ENCODE measurements at regions not wholly inside any gene's neighbourhood (a gene's known extent, or its start where the extent isn't known, plus 50 kb on each side); places are given as distances from the start of the nearest gene placed in this dataset.

DNA sequence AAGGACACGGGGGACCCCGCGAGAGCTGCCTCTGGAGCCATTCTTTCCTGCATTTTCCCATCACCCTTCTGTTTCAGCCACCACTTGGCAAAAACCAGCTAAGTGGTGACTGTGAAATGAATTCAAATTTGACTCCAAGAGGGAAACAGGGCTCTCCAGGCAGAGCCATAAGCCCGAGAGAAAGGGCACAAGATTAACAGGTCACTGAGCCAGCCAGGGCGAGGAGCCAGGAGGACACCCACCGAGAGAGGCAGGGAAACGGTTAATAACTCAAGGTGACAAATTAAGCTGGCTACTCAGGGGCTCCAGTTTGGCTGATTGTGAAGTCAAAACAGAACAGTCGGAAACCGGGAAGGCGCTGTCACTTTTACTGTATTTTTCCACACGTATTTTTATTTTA is 67.8 kb upstream of the SOX9 start:
- H3K4me3 ChIP-seq = no peak overlapping the region
- H3K27me3 ChIP-seq (ENCODE audit: low read depth) = peaks cover 9% of the 10 kb centered on the region
- no peaks in the 10 kb centered on the region for H3K4me1 ChIP-seq
- no peaks in the 10 kb centered on the region for H3K9me3 ChIP-seq
- H3K36me3 ChIP-seq = no peaks in the 10 kb centered on the region
- intact Hi-C loops (cut with DNase I) = no loop called here
- DNase-seq = no peak
- H3K27ac ChIP-seq = no peak overlapping the region
- TF ChIP-seq, protein P1, sequence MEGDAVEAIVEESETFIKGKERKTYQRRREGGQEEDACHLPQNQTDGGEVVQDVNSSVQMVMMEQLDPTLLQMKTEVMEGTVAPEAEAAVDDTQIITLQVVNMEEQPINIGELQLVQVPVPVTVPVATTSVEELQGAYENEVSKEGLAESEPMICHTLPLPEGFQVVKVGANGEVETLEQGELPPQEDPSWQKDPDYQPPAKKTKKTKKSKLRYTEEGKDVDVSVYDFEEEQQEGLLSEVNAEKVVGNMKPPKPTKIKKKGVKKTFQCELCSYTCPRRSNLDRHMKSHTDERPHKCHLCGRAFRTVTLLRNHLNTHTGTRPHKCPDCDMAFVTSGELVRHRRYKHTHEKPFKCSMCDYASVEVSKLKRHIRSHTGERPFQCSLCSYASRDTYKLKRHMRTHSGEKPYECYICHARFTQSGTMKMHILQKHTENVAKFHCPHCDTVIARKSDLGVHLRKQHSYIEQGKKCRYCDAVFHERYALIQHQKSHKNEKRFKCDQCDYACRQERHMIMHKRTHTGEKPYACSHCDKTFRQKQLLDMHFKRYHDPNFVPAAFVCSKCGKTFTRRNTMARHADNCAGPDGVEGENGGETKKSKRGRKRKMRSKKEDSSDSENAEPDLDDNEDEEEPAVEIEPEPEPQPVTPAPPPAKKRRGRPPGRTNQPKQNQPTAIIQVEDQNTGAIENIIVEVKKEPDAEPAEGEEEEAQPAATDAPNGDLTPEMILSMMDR (IDR thresholded peaks at IDR 0.05) = no peak
- no peak for ATAC-seq

DNA sequence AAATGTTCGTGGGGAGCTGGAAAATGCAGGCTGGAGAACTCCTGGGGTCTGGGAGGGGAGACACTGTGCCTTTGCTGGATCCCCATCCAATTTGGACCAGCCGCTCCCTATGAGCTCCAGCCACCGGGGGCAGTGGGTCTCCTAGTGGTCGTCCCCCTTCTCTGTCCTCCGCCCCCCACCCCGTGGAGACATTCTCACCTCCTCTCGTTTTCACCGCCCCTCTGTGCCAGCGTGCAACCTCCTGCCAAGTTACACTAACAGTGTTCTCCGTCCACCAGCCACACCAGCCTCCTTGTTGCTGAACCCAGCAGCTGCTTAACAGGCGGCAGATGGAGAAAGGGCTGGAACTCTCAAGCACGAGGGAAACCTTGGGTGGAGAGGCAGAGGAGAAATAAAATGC is 67.4 kb upstream of the SOX9 start:
- intact Hi-C loops (cut with DNase I) = no loop called here
- H3K27me3 ChIP-seq (ENCODE audit: low read depth) = peaks cover 9% of the 10 kb centered on the region
- no peak overlapping the region for H3K27ac ChIP-seq
- DNase-seq = no peak
- no peak overlapping the region for H3K4me3 ChIP-seq
- no peaks in the 10 kb centered on the region for H3K4me1 ChIP-seq
- no peaks in the 10 kb centered on the region for H3K36me3 ChIP-seq
- TF ChIP-seq, protein P1 (IDR thresholded peaks at IDR 0.05) = no peak
- no peak for ATAC-seq
- H3K9me3 ChIP-seq = no peaks in the 10 kb centered on the region

DNA sequence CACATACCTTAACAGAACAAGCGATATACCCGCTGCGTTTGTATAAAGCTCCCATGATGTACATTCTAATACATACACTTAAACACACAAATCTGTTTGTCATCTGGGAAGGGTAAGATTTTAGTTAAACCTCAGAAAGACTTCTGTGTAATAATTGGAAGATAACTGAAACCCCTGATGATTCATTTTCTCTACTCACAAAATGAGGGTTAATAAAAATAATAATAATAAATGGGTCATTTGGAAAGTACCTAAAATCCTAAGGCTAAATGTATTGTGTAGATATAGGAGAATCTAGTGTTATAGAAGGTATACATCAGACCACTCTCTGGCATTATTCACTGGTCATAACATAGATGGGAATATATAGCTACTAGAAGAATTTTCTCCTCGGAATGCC is 64.7 kb upstream of the SOX9 start:
- Histone ChIP-seq H3K4me3 (no peak overlapping the region), H3K36me3 (no peaks in the 10 kb centered on the region), H3K27ac (no peak overlapping the region), H3K27me3 (ENCODE audit: low read depth) (peaks cover 9% of the 10 kb centered on the region), H3K9me3 (no peaks in the 10 kb centered on the region), H3K4me1 (no peaks in the 10 kb centered on the region)
- intact Hi-C loops (cut with DNase I) = no loop called here
- TF ChIP-seq, protein P1 (IDR thresholded peaks at IDR 0.05) = no peak
- no peak for ATAC-seq
- no peak for DNase-seq

DNA sequence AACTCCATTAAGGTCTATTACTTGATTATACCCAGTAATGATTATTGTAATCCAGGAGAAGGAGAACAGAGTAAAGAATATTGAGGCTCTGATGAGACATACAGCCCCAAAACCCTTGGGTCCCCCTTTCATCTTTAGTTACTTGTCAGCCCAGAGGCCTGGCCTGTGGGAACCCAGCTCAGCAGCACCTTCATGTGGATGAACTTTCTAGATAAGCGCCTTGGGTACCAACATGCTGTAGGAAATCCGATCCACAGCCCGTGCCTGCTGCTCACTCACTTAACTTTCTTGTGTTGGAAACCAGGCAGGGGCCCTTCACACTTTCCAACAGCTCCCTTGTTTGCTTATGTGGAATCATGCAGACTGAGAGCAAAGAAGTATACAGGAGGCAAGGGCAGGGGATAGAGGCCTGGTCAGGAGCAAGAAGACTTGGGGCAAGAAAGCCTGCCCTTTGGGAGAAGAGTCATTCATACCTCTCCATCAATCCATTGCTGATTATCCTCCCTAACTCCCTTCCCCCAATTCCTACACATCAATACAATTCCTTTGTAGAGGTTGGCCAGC is 64.0 kb upstream of the SOX9 start:
- intact Hi-C loops (cut with DNase I) = no loop called here
- TF ChIP-seq, protein P1 (IDR thresholded peaks at IDR 0.05) = no peak
- no peak for ATAC-seq
- no peak for DNase-seq
- Histone ChIP-seq H3K27ac (no peak overlapping the region), H3K4me3 (no peak overlapping the region), H3K9me3 (no peaks in the 10 kb centered on the region), H3K27me3 (ENCODE audit: low read depth) (peaks cover 4% of the 10 kb centered on the region), H3K36me3 (no peaks in the 10 kb centered on the region), H3K4me1 (no peaks in the 10 kb centered on the region)

DNA sequence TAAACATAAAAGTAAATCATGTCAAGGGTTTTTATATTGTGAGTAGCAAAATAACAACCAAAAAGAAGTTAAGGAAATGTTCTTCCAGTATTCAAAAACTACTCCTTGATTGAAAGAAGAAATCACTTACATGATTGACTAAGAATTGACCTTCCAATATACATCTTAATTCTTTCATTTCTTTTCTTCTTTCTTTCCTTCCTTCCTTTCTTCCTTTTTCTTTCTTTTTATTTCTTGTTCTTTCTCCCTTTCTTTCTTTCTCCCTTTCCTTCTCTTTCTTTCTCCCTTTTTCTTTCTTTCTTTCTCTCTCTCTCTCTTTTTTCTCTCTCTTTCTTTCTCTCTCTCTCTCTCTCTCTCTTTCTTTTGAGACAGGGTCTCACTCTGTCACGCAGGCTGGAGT is 60.7 kb upstream of the SOX9 start:
- no peak overlapping the region for H3K4me3 ChIP-seq
- no peak overlapping the region for H3K27ac ChIP-seq
- intact Hi-C loops (cut with DNase I) = no loop called here
- DNase-seq = no peak
- H3K9me3 ChIP-seq = no peaks in the 10 kb centered on the region
- no peaks in the 10 kb centered on the region for H3K4me1 ChIP-seq
- no peak for ATAC-seq
- TF ChIP-seq, protein P1 (IDR thresholded peaks at IDR 0.05) = no peak
- no peaks in the 10 kb centered on the region for H3K36me3 ChIP-seq
- H3K27me3 ChIP-seq (ENCODE audit: low read depth) = no peaks in the 10 kb centered on the region

DNA sequence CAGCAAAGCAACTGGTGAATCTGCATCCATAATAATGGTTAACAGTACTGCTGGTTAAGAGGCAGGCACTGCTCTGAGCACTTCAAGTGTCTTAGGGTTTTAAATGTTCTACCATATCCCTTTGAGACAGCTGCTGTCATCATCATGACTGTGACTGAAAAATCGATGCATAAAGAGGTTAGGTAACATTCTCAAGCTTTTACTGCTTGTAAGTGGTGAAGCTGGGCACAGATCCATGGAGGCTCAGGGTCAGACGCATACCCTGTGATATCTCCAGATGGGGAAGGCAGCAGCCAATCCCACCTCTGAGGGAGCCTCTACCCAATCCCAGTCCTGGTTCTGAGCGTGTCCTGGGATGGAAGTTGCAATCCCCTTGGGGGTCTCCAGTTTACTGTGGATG is 57.6 kb upstream of the SOX9 start:
- intact Hi-C loops (cut with DNase I) = no loop called here
- no peak overlapping the region for H3K27ac ChIP-seq
- DNase-seq = no peak
- ATAC-seq = no peak
- H3K36me3 ChIP-seq = no peaks in the 10 kb centered on the region
- H3K4me1 ChIP-seq = no peaks in the 10 kb centered on the region
- no peaks in the 10 kb centered on the region for H3K9me3 ChIP-seq
- TF ChIP-seq, protein P1 (IDR thresholded peaks at IDR 0.05) = no peak
- H3K27me3 ChIP-seq (ENCODE audit: low read depth) = no peaks in the 10 kb centered on the region
- H3K4me3 ChIP-seq = no peak overlapping the region

Measured in lower lobe of right lung (tissue), 2 donors.